ENCODE measurements at regions not wholly inside any gene's neighbourhood (a gene's known extent, or its start where the extent isn't known, plus 50 kb on each side); places are given as distances from the start of the nearest gene placed in this dataset.

- no peak for TF ChIP-seq CTCF (IDR thresholded peaks at IDR 0.05; ENCODE audit: borderline replicate concordance, insufficient read depth, low read depth, low read length)
Observed at GRCh38 chr4:74588350-74588749, 143.4 kb downstream of the AREG start.

DNA sequence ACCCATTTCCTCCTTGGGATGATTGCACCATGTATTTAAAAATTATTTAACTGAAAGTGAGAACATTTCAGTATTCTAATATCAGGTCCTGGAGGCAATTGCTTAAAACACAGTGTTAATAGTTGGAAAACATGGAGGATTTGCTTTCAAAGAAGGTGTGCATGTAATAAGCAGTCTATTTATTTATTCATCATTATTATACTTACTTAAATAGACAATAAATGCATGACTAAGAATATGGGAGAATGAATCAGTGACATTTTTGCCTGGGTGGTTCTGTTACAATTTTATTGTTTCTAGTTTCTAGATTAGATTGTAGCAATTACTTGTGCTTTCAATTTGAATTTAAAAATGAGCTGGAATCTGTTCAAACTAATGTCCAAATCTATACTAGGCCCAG, 145.5 kb downstream of the AREG start:
- no peak overlapping the region for H3K4me3 ChIP-seq (ENCODE audit: low read depth, low read length)
- no peak for TF ChIP-seq CTCF (IDR thresholded peaks at IDR 0.05; ENCODE audit: borderline replicate concordance, insufficient read depth, low read depth, low read length)

More at GRCh38 chr4:74588350-74588749, 143.4 kb downstream of the AREG start:
- no peak overlapping the region for H3K4me3 ChIP-seq (ENCODE audit: low read depth, low read length)

- TF ChIP-seq CTCF (IDR thresholded peaks at IDR 0.05; ENCODE audit: borderline replicate concordance, insufficient read depth, low read depth, low read length): no peak
- H3K4me3 ChIP-seq (ENCODE audit: low read depth, low read length): no peak overlapping the region
Observed at GRCh38 chr4:74598611-74599325, 153.8 kb downstream of the AREG start.

GRCh38 chr4:74603186-74603585, 158.2 kb downstream of the AREG start:
- TF ChIP-seq CTCF (IDR thresholded peaks at IDR 0.05; ENCODE audit: borderline replicate concordance, insufficient read depth, low read depth, low read length): no peak
- H3K4me3 ChIP-seq (ENCODE audit: low read depth, low read length): no peak overlapping the region

DNA sequence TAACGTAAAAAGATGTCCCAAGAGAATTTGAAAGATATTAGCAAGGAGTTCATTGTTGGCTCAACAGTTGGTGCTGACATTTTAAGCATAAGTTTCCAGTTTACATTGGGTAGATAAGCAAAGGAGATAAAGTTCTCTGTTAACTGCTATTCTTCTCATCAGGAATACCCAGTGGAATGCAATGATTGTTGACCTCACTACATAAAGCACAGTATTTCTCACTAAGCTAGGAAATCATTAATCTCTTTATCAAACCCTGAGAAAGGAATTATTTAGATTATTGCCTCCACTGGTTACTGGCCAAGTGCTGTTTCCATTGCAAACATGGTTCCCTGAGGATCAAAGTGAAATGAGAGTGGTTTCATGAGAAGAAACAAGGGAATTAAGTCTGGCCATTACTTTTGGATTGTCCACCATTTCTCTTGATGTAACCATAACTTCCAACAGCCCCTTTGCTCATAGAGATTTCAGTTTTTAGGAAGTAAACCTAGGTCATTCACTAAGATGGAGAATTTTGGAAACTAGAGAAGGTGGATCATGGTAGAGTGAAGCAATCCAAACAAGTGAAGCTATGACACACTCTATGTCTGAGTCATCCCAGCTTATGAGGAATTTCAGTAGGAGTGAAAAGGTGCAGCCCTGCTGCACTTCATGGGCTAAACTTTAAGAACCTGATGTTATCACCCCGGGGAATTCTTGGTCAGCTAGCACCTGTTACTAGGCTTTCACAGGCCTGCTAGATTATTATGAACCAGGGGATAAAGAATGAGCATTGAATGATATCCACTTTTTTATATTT, 163.4 kb downstream of the AREG start:
- TF ChIP-seq CTCF (IDR thresholded peaks at IDR 0.05; ENCODE audit: borderline replicate concordance, insufficient read depth, low read depth, low read length): no peak
- no peak overlapping the region for H3K4me3 ChIP-seq (ENCODE audit: low read depth, low read length)

- TF ChIP-seq CTCF (IDR thresholded peaks at IDR 0.05; ENCODE audit: borderline replicate concordance, insufficient read depth, low read depth, low read length): no peak
Observed at GRCh38 chr4:74610491-74610890, 165.6 kb downstream of the AREG start.

GRCh38 chr4:74612837-74613236, 167.9 kb downstream of the AREG start:
- no peak overlapping the region for H3K4me3 ChIP-seq (ENCODE audit: low read depth, low read length)
- no peak for TF ChIP-seq CTCF (IDR thresholded peaks at IDR 0.05; ENCODE audit: borderline replicate concordance, insufficient read depth, low read depth, low read length)

More at GRCh38 chr4:74610491-74610890, 165.6 kb downstream of the AREG start:
- no peak overlapping the region for H3K4me3 ChIP-seq (ENCODE audit: low read depth, low read length)
